Suprapubic skin (tissue), 3 donors: ENCODE measurements at regions not wholly inside any gene's neighbourhood (a gene's known extent, or its start where the extent isn't known, plus 50 kb on each side); places are given as distances from the start of the nearest gene placed in this dataset.

Experiments used
- CTCF ChIP-seq, 2 donors: fragments of 200-600 bp in 1 of 2; fragments of 450-650 bp in 1 of 2; sonication (generic) in 1 of 2; IDR thresholded peaks; one replicate each; pipeline ENCODE4 v1.5.1; 2016 to 2019; ENCODE audit warnings: antibody characterized with exemption in 2 of 2, mild to moderate bottlenecking in 1 of 2, moderate library complexity in 1 of 2
- POLR2AphosphoS5 ChIP-seq, 3 donors: sonication (generic); formaldehyde crosslinking; IDR thresholded peaks; one replicate each; pipeline ENCODE4 v1.6.1; 2017; ENCODE audit warnings: antibody characterized with exemption in 3 of 3

- TF ChIP-seq POLR2AphosphoS5 (IDR thresholded peaks at IDR 0.05) (no peak), CTCF (IDR thresholded peaks at IDR 0.05) (no peak)
These were observed 1844.4 kb upstream of the PCDH10 start for GRCh38 chr4:131304686-131305085.
